NK-92 treated with Interleukin-12 subunit alpha and Interleukin-12 subunit beta, amount 100 ng/mL, for 24 hours (cell line): ENCODE measurements at regions not wholly inside any gene's neighbourhood (a gene's known extent, or its start where the extent isn't known, plus 50 kb on each side); places are given as distances from the start of the nearest gene placed in this dataset.

Experiments
- DNase-seq: peaks from one replicate; lab custom pipeline; 2025; lab: John Stamatoyannopoulos, UW

GRCh38 chr9:13896922-13897835 lies 416.8 kb downstream of the NFIB start:
- no peak for DNase-seq

GRCh38 chr9:13896047-13896446 lies 417.9 kb downstream of the NFIB start:
- DNase-seq = no peak

GRCh38 chr9:13885258-13885657 lies 428.7 kb downstream of the NFIB start:
- DNase-seq = no peak

- DNase-seq = no peak
These were observed 434.0 kb downstream of the NFIB start for GRCh38 chr9:13879981-13880380.

GRCh38 chr9:13879011-13879410 lies 434.9 kb downstream of the NFIB start:
- DNase-seq = no peak

GRCh38 chr9:13878241-13878711 lies 435.7 kb downstream of the NFIB start:
- DNase-seq = no peak

- DNase-seq = no peak
These were observed 437.2 kb downstream of the NFIB start for GRCh38 chr9:13876741-13877140.

GRCh38 chr9:13873203-13873602 lies 440.7 kb downstream of the NFIB start:
- DNase-seq = no peak

- no peak for DNase-seq
These were observed 445.6 kb downstream of the NFIB start for GRCh38 chr9:13868336-13868735.

- no peak for DNase-seq
These were observed 448.1 kb downstream of the NFIB start for GRCh38 chr9:13865869-13866268.

GRCh38 chr9:13863112-13863511 lies 450.8 kb downstream of the NFIB start:
- DNase-seq = no peak

GRCh38 chr9:13862654-13863053 lies 451.3 kb downstream of the NFIB start:
- DNase-seq = no peak

GRCh38 chr9:13860946-13861640 lies 452.8 kb downstream of the NFIB start:
- DNase-seq = no peak

GRCh38 chr9:13860019-13860418 lies 453.9 kb downstream of the NFIB start:
- DNase-seq = no peak

- DNase-seq = no peak
These were observed 456.4 kb downstream of the NFIB start for GRCh38 chr9:13857521-13857920.

- no peak for DNase-seq
These were observed 466.7 kb downstream of the NFIB start for GRCh38 chr9:13847270-13847669.

GRCh38 chr9:13845460-13845859 lies 468.5 kb downstream of the NFIB start:
- no peak for DNase-seq

GRCh38 chr9:13841746-13842462 lies 472.0 kb downstream of the NFIB start:
- no peak for DNase-seq

GRCh38 chr9:13832446-13832845 lies 481.5 kb downstream of the NFIB start:
- DNase-seq = no peak

- DNase-seq = no peak
These were observed 490.9 kb downstream of the NFIB start for GRCh38 chr9:13823026-13823425.

- DNase-seq = no peak
These were observed 496.1 kb downstream of the NFIB start for GRCh38 chr9:13817754-13818278.

GRCh38 chr9:13816837-13817236 lies 497.1 kb downstream of the NFIB start:
- DNase-seq = no peak
